Liver (tissue), 8 donors: ENCODE measurements at regions not wholly inside any gene's neighbourhood (a gene's known extent, or its start where the extent isn't known, plus 50 kb on each side); places are given as distances from the start of the nearest gene placed in this dataset.

Experiments
- DNase-seq: peaks from one replicate; pipeline ENCODE4 v3.0.0-alpha.2; 2017; ENCODE audit warnings: low spot score
- H3K27ac ChIP-seq, 2 donors: one replicate each; pipeline ENCODE4 v1.7.0; 2013; ENCODE audit warnings: inconsistent platforms in 2 of 2, low read length in 2 of 2, control low read depth in 1 of 2, low read depth in 1 of 2, mild to moderate bottlenecking in 1 of 2
- H3K27me3 ChIP-seq, 4 donors: one replicate each; pipeline versions ENCODE4 v1.6.1 to v1.7.0; 2013; ENCODE audit warnings: low read length in 3 of 4, inconsistent platforms in 1 of 4, mild to moderate bottlenecking in 1 of 4, moderate library complexity in 1 of 4; ENCODE audit not compliant: control insufficient read depth in 4 of 4, insufficient read depth in 4 of 4
- H3K36me3 ChIP-seq, 4 donors: one replicate each; pipeline versions ENCODE4 v1.6.1 to v1.7.0; 2013; ENCODE audit warnings: low read length in 3 of 4, mild to moderate bottlenecking in 3 of 4, low read depth in 1 of 4, moderate library complexity in 1 of 4; ENCODE audit not compliant: control insufficient read depth in 4 of 4, insufficient read depth in 3 of 4
- H3K4me1 ChIP-seq, 4 donors: one replicate each; pipeline versions ENCODE4 v1.6.1 to v1.7.0; 2013; ENCODE audit warnings: low read length in 3 of 4, mild to moderate bottlenecking in 3 of 4, moderate library complexity in 1 of 4; ENCODE audit not compliant: control insufficient read depth in 4 of 4, insufficient read depth in 4 of 4
- H3K4me3 ChIP-seq, 3 donors: one replicate each; pipeline versions ENCODE4 v1.6.1 to v1.7.0; 2013; ENCODE audit warnings: low read length in 3 of 3, control low read depth in 1 of 3, low read depth in 1 of 3, mild to moderate bottlenecking in 1 of 3
- H3K9ac ChIP-seq, 2 donors: one replicate each; pipeline ENCODE4 v1.7.0; 2013; ENCODE audit warnings: low read length in 2 of 2, mild to moderate bottlenecking in 2 of 2, moderate library complexity in 2 of 2, control low read depth in 1 of 2, low read depth in 1 of 2
- H3K9me3 ChIP-seq, 4 donors: one replicate each; pipeline versions ENCODE4 v1.6.1 to v1.7.0; 2013; ENCODE audit warnings: low read length in 3 of 4; ENCODE audit not compliant: control insufficient read depth in 4 of 4
- CTCF ChIP-seq: fragments of 150-350 bp; IDR thresholded peaks from 2 replicates; pipeline ENCODE4 v1.5.1; 2017; ENCODE audit warnings: improper control_type of control experiment, low read depth, low read length; ENCODE audit not compliant: missing input control
- EGR1 ChIP-seq, 2 donors: IDR thresholded peaks; 2 replicates each; pipeline ENCODE4 v1.6.1; 2016 to 2018; ENCODE audit warnings: antibody characterized with exemption in 2 of 2, low read depth in 2 of 2
- FOXA1 ChIP-seq: IDR thresholded peaks from 2 replicates; pipeline ENCODE4 v1.6.1; 2016; ENCODE audit warnings: antibody characterized with exemption
- FOXA2 ChIP-seq: IDR thresholded peaks from 2 replicates; pipeline ENCODE4 v1.6.1; 2016; ENCODE audit warnings: antibody characterized with exemption
- GABPA ChIP-seq, 2 donors: IDR thresholded peaks in 1 of 2; conservative IDR thresholded peaks in 1 of 2; 2 replicates each; pipeline ENCODE4 v1.6.1; 2016; ENCODE audit warnings: antibody characterized with exemption in 2 of 2, mild to moderate bottlenecking in 1 of 2, moderate library complexity in 1 of 2
- HNF4A ChIP-seq, 2 donors: conservative IDR thresholded peaks; 2 replicates each; pipeline ENCODE4 v1.6.1; 2016; ENCODE audit warnings: antibody characterized with exemption in 2 of 2, mild to moderate bottlenecking in 2 of 2
- HNF4G ChIP-seq: IDR thresholded peaks from 2 replicates; pipeline ENCODE4 v1.6.1; 2016; ENCODE audit warnings: antibody characterized with exemption
- JUND ChIP-seq, 2 donors: IDR thresholded peaks; 2 replicates each; pipeline ENCODE4 v1.6.1; 2016; ENCODE audit warnings: antibody characterized with exemption in 2 of 2
- NR2F2 ChIP-seq: IDR thresholded peaks from 2 replicates; pipeline ENCODE4 v1.6.1; 2016; ENCODE audit warnings: antibody characterized with exemption
- RAD21 ChIP-seq, 2 donors: IDR thresholded peaks; 2 replicates each; pipeline ENCODE4 v1.6.1; 2016; ENCODE audit warnings: antibody characterized with exemption in 2 of 2, mild to moderate bottlenecking in 2 of 2
- RXRA ChIP-seq, 2 donors: IDR thresholded peaks; 2 replicates each; pipeline ENCODE4 v1.6.1; 2017 to 2018; ENCODE audit warnings: antibody characterized with exemption in 2 of 2, mild to moderate bottlenecking in 1 of 2
- TAF1 ChIP-seq: conservative IDR thresholded peaks from 2 replicates; pipeline ENCODE4 v1.6.1; 2016; ENCODE audit warnings: antibody characterized with exemption, mild to moderate bottlenecking
- YY1 ChIP-seq: IDR thresholded peaks from 2 replicates; pipeline ENCODE4 v1.6.1; 2016; ENCODE audit warnings: antibody characterized with exemption, mild to moderate bottlenecking
- ZBTB33 ChIP-seq: IDR thresholded peaks from 2 replicates; pipeline ENCODE4 v1.6.1; 2016; ENCODE audit warnings: antibody characterized with exemption
- WGBS: extraction: QIAGEN DNeasy Blood & Tissue Kit; methylation state at CpG from one replicate; pipeline ENCODE4 v1.1.7; 2013; 5-methylcytosine and 5-hydroxymethylcytosine counted together
- TF ChIP-seq, protein P1 (sequence below): IDR thresholded peaks from 2 replicates; pipeline ENCODE4 v1.6.1; 2016; ENCODE audit warnings: antibody characterized with exemption, mild to moderate bottlenecking
- TF ChIP-seq, protein P2 (sequence below): IDR thresholded peaks from 2 replicates; pipeline ENCODE4 v1.6.1; 2016; ENCODE audit warnings: antibody characterized with exemption
- donor health status: healthy.
- donor health status: healthy.
- donor health status: healthy.
- donor health status: healthy.
- donor health status: healthy.

DNA sequence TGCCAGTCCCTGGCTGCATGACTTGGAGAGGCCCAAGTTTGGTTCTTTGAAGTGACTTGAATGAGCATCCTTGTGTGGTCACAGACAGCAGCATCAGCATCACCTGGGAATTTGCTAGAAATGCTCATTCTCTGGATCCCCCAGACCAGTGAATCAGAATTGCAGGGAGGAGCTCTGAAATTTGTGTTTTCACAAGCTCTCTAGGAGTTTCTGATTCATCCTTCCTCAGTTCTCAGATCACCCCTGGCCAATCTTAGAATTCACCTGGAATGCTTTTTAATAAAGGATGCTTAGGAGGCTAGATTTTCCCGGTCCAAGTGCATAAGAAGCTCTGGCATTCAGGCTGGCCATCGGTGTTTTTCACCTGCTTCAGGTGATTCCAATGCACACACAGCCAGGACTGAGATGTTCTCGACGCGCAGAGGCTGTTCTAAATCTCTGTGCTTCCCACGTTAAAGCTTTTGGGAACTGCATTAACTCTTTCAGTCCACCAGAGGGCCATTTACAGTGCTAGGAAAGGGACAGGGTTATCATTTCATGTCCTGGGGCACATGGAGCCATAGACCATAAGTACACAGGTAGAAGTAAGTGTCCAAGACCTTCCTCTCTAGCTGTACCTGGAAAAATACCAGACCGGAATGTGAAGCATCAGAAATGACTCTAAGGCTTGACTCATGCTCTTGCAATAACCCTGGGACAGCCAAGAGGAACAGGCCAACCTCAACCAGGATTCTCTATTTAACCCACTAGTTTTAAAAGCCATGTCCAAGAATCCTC is 85.7 kb upstream of the XYLT1 start (continued):
- no peak for TF ChIP-seq ZBTB33
- TF ChIP-seq FOXA2 = no peak
- TF ChIP-seq CTCF = peak; percentile 71
- peak; percentile 64 to 85 for TF ChIP-seq RAD21 (IDR thresholded peaks at IDR 0.05)
- no peak for TF ChIP-seq TAF1
- no peak for TF ChIP-seq FOXA1

GRCh38 chr16:17555176-17555575 is 84.4 kb upstream of the XYLT1 start:
- Histone ChIP-seq H3K4me1 (no peaks in the 10 kb centered on the region), H3K4me3 (no peak overlapping the region), H3K27me3 (peaks cover 0 to 5% (median 2%) of the 10 kb centered on the region in 4 donors), H3K9ac (no peak overlapping the region), H3K36me3 (no peaks in the 10 kb centered on the region), H3K9me3 (no peaks in the 10 kb centered on the region), H3K27ac (no peak overlapping the region)
- TF ChIP-seq, protein P1, sequence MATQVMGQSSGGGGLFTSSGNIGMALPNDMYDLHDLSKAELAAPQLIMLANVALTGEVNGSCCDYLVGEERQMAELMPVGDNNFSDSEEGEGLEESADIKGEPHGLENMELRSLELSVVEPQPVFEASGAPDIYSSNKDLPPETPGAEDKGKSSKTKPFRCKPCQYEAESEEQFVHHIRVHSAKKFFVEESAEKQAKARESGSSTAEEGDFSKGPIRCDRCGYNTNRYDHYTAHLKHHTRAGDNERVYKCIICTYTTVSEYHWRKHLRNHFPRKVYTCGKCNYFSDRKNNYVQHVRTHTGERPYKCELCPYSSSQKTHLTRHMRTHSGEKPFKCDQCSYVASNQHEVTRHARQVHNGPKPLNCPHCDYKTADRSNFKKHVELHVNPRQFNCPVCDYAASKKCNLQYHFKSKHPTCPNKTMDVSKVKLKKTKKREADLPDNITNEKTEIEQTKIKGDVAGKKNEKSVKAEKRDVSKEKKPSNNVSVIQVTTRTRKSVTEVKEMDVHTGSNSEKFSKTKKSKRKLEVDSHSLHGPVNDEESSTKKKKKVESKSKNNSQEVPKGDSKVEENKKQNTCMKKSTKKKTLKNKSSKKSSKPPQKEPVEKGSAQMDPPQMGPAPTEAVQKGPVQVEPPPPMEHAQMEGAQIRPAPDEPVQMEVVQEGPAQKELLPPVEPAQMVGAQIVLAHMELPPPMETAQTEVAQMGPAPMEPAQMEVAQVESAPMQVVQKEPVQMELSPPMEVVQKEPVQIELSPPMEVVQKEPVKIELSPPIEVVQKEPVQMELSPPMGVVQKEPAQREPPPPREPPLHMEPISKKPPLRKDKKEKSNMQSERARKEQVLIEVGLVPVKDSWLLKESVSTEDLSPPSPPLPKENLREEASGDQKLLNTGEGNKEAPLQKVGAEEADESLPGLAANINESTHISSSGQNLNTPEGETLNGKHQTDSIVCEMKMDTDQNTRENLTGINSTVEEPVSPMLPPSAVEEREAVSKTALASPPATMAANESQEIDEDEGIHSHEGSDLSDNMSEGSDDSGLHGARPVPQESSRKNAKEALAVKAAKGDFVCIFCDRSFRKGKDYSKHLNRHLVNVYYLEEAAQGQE = no peak
- TF ChIP-seq FOXA1 = no peak
- no peak for TF ChIP-seq FOXA2
- TF ChIP-seq HNF4A (conservative IDR thresholded peaks at IDR 0.05) = no peak
- TF ChIP-seq RAD21 (IDR thresholded peaks at IDR 0.05) = no peak
- 61% methylated on average over 5 of the region's 5 CpGs for WGBS
- DNase-seq = no peak

DNA sequence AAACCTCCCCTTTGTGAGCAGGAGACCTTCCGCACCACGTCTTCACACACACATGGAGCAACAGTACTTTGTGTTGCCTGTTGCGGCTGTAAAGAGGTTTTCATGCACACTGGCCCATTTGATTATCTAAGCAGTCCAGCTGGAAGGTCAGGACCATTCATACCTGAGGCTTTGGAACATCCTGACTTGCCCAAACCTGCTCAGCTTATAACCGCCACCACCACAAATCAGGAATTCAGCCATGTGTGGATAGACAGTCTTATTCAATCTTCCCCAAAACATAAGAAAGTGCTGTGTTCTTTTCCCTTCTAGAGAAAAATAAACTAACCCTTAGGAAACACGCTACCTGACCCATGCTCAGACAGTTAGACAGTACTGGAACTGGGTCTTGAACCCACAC is 81.6 kb upstream of the XYLT1 start:
- peaks cover 0 to 4% (median 0%) of the 10 kb centered on the region in 4 donors for H3K27me3 ChIP-seq
- no peak for DNase-seq
- no peak overlapping the region for H3K9ac ChIP-seq
- no peaks in the 10 kb centered on the region for H3K36me3 ChIP-seq
- H3K27ac ChIP-seq = no peak overlapping the region
- 91% methylated on average over 5 of the region's 5 CpGs for WGBS
- H3K9me3 ChIP-seq = no peaks in the 10 kb centered on the region
- no peaks in the 10 kb centered on the region for H3K4me1 ChIP-seq
- no peak overlapping the region for H3K4me3 ChIP-seq
- TF ChIP-seq FOXA2 (no peak), ZBTB33 (no peak), GABPA (IDR thresholded peaks at IDR 0.05 in 1 of 2, conservative IDR thresholded peaks at IDR 0.05 in 1 of 2) (no peak), YY1 (no peak), RXRA (IDR thresholded peaks at IDR 0.05) (no peak), NR2F2 (no peak), EGR1 (IDR thresholded peaks at IDR 0.05; ENCODE audit: low read depth in 2 of 2) (no peak), HNF4G (no peak), JUND (IDR thresholded peaks at IDR 0.05) (no peak), HNF4A (conservative IDR thresholded peaks at IDR 0.05) (no peak), TAF1 (no peak)
- TF ChIP-seq, protein P1 = no peak
- TF ChIP-seq, protein P2, sequence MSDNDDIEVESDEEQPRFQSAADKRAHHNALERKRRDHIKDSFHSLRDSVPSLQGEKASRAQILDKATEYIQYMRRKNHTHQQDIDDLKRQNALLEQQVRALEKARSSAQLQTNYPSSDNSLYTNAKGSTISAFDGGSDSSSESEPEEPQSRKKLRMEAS = no peak
